Hepatocyte (in vitro differentiated cells): ENCODE measurements at regions not wholly inside any gene's neighbourhood (a gene's known extent, or its start where the extent isn't known, plus 50 kb on each side); places are given as distances from the start of the nearest gene placed in this dataset.

Source experiments
- DNase-seq: peaks from one replicate; pipeline ENCODE4 v3.0.0-alpha.2; 2016; ENCODE audit warnings: low spot score
- H2AFZ ChIP-seq: fragments of 200-600 bp; sonication (generic); 2 replicates; pipeline ENCODE4 v1.6.0; 2016; ENCODE audit warnings: antibody characterized with exemption, mild to moderate bottlenecking
- H3K27ac ChIP-seq: fragments of 200-600 bp; sonication (generic); 2 replicates; pipeline ENCODE4 v1.5.1; 2016; ENCODE audit warnings: mild to moderate bottlenecking
- H3K27me3 ChIP-seq: fragments of 200-600 bp; sonication (generic); 2 replicates; pipeline ENCODE4 v1.6.1; 2016
- H3K36me3 ChIP-seq: fragments of 200-600 bp; sonication (generic); replicated peaks from 2 replicates; pipeline ENCODE4 v1.5.1; 2016; ENCODE audit warnings: low read depth; ENCODE audit not compliant: insufficient read depth
- H3K4me1 ChIP-seq: fragments of 200-600 bp; sonication (generic); 2 replicates; pipeline ENCODE4 v1.5.1; 2016; ENCODE audit warnings: mild to moderate bottlenecking, moderate library complexity; ENCODE audit not compliant: insufficient read depth
- H3K4me2 ChIP-seq: fragments of 200-600 bp; sonication (generic); 2 replicates; pipeline ENCODE4 v1.6.0; 2016
- H3K4me3 ChIP-seq: fragments of 200-600 bp; sonication (generic); 2 replicates; pipeline ENCODE4 v1.5.1; 2016; ENCODE audit warnings: mild to moderate bottlenecking
- H3K79me2 ChIP-seq: fragments of 200-600 bp; sonication (generic); 2 replicates; pipeline ENCODE4 v1.6.0; 2017; ENCODE audit warnings: mild to moderate bottlenecking
- H3K9me2 ChIP-seq: fragments of 200-600 bp; sonication (generic); replicated peaks from 2 replicates; pipeline ENCODE4 v1.6.0; 2017; ENCODE audit warnings: mild to moderate bottlenecking; ENCODE audit not compliant: insufficient read depth
- H3K9me3 ChIP-seq: fragments of 200-600 bp; sonication (generic); 2 replicates; pipeline ENCODE4 v1.5.1; 2016; ENCODE audit warnings: low read depth, mild to moderate bottlenecking
- H4K20me1 ChIP-seq: fragments of 200-600 bp; sonication (generic); 2 replicates; pipeline ENCODE4 v1.6.0; 2016; ENCODE audit warnings: mild to moderate bottlenecking; ENCODE audit not compliant: insufficient read depth, poor library complexity, severe bottlenecking
- EZH2 ChIP-seq: fragments of 200-600 bp; sonication (generic); IDR thresholded peaks from 2 replicates; pipeline ENCODE4 v1.6.1; 2016; ENCODE audit warnings: antibody characterized with exemption, mild to moderate bottlenecking, borderline replicate concordance
- EZH2phosphoT487 ChIP-seq: fragments of 200-600 bp; sonication (generic); IDR thresholded peaks from one replicate; pipeline ENCODE4 v1.6.1; 2018; ENCODE audit warnings: antibody characterized with exemption, mild to moderate bottlenecking, low read depth, moderate library complexity; ENCODE audit not compliant: unreplicated experiment, severe bottlenecking
- WGBS: methylation state at CpG from one replicate; pipeline ENCODE4 v1.1.6; 2016; ENCODE audit warnings: low lambda C conversion rate; ENCODE audit errors: missing lambda C conversion rate; 5-methylcytosine and 5-hydroxymethylcytosine counted together
- TF ChIP-seq, protein P1 (sequence below): fragments of 200-600 bp; sonication (generic); IDR thresholded peaks from 2 replicates; pipeline ENCODE4 v1.5.1; 2016; ENCODE audit warnings: antibody characterized with exemption, mild to moderate bottlenecking; ENCODE audit not compliant: poor library complexity

DNA sequence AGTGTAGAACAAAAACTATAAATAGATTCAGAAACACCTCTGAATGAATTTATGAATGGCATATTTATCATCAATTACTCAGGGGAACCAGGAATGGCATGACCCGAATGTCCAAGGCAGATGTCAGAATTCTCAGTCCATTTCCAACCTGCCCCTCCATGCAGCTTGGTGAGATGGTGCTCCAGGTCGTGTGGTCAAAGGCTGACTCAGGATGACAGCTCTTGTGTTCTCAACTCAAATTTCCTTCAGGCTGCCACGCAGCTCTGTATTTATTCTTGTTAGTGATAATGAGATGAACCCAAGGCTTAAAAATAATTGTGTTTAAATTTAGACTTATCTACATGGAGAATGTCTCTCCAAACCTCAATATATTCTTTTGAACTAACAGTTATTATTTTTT lies 146.9 kb downstream of the METTL4 start:
- Histone ChIP-seq H3K27me3 (no peaks in the 10 kb centered on the region), H3K4me2 (no peak overlapping the region), H3K27ac (no peak overlapping the region), H3K36me3 (no peaks in the 10 kb centered on the region), H3K4me1 (no peaks in the 10 kb centered on the region), H2AFZ (no peak overlapping the region), H3K4me3 (no peak overlapping the region), H3K79me2 (no peaks in the 10 kb centered on the region), H4K20me1 (no peaks in the 10 kb centered on the region), H3K9me2 (no peaks in the 10 kb centered on the region), H3K9me3 (no peaks in the 10 kb centered on the region)
- TF ChIP-seq EZH2 (no peak), EZH2phosphoT487 (no peak)
- TF ChIP-seq, protein P1, sequence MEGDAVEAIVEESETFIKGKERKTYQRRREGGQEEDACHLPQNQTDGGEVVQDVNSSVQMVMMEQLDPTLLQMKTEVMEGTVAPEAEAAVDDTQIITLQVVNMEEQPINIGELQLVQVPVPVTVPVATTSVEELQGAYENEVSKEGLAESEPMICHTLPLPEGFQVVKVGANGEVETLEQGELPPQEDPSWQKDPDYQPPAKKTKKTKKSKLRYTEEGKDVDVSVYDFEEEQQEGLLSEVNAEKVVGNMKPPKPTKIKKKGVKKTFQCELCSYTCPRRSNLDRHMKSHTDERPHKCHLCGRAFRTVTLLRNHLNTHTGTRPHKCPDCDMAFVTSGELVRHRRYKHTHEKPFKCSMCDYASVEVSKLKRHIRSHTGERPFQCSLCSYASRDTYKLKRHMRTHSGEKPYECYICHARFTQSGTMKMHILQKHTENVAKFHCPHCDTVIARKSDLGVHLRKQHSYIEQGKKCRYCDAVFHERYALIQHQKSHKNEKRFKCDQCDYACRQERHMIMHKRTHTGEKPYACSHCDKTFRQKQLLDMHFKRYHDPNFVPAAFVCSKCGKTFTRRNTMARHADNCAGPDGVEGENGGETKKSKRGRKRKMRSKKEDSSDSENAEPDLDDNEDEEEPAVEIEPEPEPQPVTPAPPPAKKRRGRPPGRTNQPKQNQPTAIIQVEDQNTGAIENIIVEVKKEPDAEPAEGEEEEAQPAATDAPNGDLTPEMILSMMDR, result no peak
- DNase-seq, result no peak
- WGBS, result 73% methylated on average over 3 of the region's 3 CpGs

DNA sequence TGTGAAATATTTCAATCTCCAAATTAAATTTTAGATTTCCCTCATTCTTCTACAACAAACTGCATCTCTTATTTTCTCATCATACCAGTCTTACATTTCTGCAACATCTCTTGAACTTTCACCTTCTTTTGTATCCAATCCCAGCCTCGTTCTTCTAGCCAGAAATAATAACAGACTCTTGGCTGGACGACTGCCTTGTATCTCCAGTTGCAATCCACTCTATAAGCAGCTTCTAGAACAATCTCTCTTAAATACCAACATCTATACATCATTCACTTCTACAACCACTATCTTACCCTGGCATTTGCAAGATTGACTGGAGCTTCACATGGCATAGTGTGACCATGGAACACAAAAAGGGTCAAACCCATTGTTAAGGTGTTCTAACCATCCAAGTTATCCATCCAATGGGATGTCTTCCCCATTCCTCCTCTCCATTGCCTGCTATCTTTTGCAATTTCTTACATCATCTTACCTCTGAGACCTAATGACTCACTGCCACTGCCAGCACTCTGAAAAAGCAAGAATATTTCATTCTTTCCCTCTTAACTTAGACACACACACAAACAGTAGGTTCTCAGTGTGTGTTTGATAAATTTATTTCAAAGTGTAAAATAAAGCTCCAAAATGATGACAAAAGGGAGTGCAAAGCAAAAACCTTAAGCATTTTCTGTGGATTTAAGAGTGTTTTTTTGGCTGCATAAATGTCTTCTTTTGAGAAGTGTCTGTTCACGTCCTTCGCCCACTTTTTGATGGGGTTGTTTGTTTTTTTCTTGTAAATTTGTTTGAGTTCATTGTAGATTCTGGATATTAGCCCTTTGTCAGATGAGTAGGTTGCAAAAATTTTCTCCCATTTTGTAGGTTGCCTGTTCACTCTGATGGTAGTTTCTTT lies 145.6 kb downstream of the METTL4 start:
- WGBS, result 96% methylated on average over 4 of the region's 4 CpGs
- H3K9me3 ChIP-seq, result no peaks in the 10 kb centered on the region
- no peak overlapping the region for H2AFZ ChIP-seq
- H3K4me2 ChIP-seq, result no peak overlapping the region
- H3K79me2 ChIP-seq, result no peaks in the 10 kb centered on the region
- H3K4me1 ChIP-seq, result no peaks in the 10 kb centered on the region
- no peaks in the 10 kb centered on the region for H3K9me2 ChIP-seq
- H3K27me3 ChIP-seq, result no peaks in the 10 kb centered on the region
- H3K27ac ChIP-seq, result no peak overlapping the region
- H4K20me1 ChIP-seq, result no peaks in the 10 kb centered on the region
- TF ChIP-seq EZH2 (no peak), EZH2phosphoT487 (no peak)
- TF ChIP-seq, protein P1, result no peak
- no peak for DNase-seq
- no peak overlapping the region for H3K4me3 ChIP-seq
- H3K36me3 ChIP-seq, result no peaks in the 10 kb centered on the region

DNA sequence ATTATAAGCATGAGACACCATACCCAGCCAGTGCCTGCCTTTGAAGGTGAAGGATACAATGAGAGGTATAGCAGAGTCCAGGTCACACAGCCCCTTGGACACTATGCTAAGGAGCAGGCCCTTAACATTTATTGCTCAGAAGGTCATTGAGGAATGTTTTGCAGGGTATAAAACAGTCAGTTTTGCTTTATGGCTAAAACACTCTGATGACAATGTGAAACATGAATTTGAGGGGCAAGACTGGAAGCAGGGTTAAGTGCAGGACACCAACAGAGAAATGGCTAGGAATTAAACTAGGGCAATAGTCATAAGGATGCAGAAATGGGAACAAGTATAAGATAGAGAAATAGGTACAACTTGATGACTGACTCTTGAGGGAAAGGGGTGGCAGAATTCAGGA lies 141.1 kb downstream of the METTL4 start:
- Histone ChIP-seq H3K4me3 (no peak overlapping the region), H3K79me2 (no peaks in the 10 kb centered on the region), H4K20me1 (no peaks in the 10 kb centered on the region), H3K9me3 (no peaks in the 10 kb centered on the region), H3K27me3 (no peaks in the 10 kb centered on the region), H3K9me2 (no peaks in the 10 kb centered on the region), H3K27ac (no peak overlapping the region), H3K4me2 (no peak overlapping the region), H3K4me1 (no peaks in the 10 kb centered on the region), H2AFZ (no peak overlapping the region), H3K36me3 (no peaks in the 10 kb centered on the region)
- no peak for DNase-seq
- TF ChIP-seq, protein P1, result no peak
- no peak for TF ChIP-seq EZH2
- no peak for TF ChIP-seq EZH2phosphoT487

DNA sequence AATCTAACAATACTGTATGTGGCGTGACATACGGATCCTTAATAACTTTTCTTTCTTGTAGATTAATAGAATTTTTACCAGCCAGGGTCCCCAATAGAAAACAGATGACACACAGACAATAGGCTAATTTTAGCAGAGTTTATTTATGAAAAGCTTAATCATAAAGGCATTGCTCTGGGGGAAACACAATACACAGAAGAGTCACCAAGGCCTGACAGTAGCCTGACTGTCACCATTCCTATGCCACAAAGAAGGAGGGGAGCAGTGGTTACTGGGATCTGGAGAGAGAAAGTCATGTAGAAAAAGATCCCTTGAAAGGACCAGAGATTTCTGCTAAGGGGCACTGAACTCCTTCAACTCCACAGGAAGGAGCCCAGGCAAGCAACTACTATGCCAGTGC lies 139.5 kb downstream of the METTL4 start:
- H3K79me2 ChIP-seq, result no peaks in the 10 kb centered on the region
- H3K36me3 ChIP-seq, result no peaks in the 10 kb centered on the region
- no peaks in the 10 kb centered on the region for H3K27me3 ChIP-seq
- H3K4me2 ChIP-seq, result no peak overlapping the region
- TF ChIP-seq, protein P1, result no peak
- TF ChIP-seq EZH2 (no peak), EZH2phosphoT487 (no peak)
- no peaks in the 10 kb centered on the region for H3K9me2 ChIP-seq
- 89% methylated on average over 2 of the region's 2 CpGs for WGBS
- no peak for DNase-seq
- no peak overlapping the region for H3K4me3 ChIP-seq
- H3K4me1 ChIP-seq, result no peaks in the 10 kb centered on the region
- no peaks in the 10 kb centered on the region for H3K9me3 ChIP-seq
- no peak overlapping the region for H2AFZ ChIP-seq
- H4K20me1 ChIP-seq, result no peaks in the 10 kb centered on the region
- no peak overlapping the region for H3K27ac ChIP-seq
